Parathyroid adenoma (tissue), 2 donors: ENCODE measurements at regions not wholly inside any gene's neighbourhood (a gene's known extent, or its start where the extent isn't known, plus 50 kb on each side); places are given as distances from the start of the nearest gene placed in this dataset.

ENCODE experiments used
- H2AFZ ChIP-seq: fragments of 300-600 bp; sonication (generic); one replicate; pipeline ENCODE4 v1.7.0; 2017; ENCODE audit warnings: antibody characterized with exemption, mild to moderate bottlenecking
- H3K27ac ChIP-seq: fragments of 300-600 bp; sonication (generic); one replicate; pipeline ENCODE4 v1.7.0; 2017
- H3K27me3 ChIP-seq: fragments of 300-600 bp; sonication (generic); one replicate; pipeline ENCODE4 v1.7.0; 2017; ENCODE audit warnings: low read length; ENCODE audit not compliant: control insufficient read depth, insufficient read depth
- H3K36me3 ChIP-seq: fragments of 300-600 bp; sonication (generic); one replicate; pipeline ENCODE4 v1.7.0; 2017; ENCODE audit warnings: low read length; ENCODE audit not compliant: control insufficient read depth, insufficient read depth
- H3K4me1 ChIP-seq: fragments of 300-600 bp; sonication (generic); one replicate; pipeline ENCODE4 v1.7.0; 2017; ENCODE audit warnings: control low read depth
- H3K4me2 ChIP-seq: fragments of 300-600 bp; sonication (generic); one replicate; pipeline ENCODE4 v1.7.0; 2017; ENCODE audit warnings: low read length
- H3K4me3 ChIP-seq: fragments of 300-600 bp; sonication (generic); one replicate; pipeline ENCODE4 v1.7.0; 2017; ENCODE audit warnings: low read depth, low read length
- H3K79me2 ChIP-seq: fragments of 300-600 bp; sonication (generic); one replicate; pipeline ENCODE4 v1.7.0; 2017; ENCODE audit warnings: control low read depth
- H3K9ac ChIP-seq: fragments of 300-600 bp; sonication (generic); one replicate; pipeline ENCODE4 v1.7.0; 2017; ENCODE audit warnings: mild to moderate bottlenecking
- H3K9me3 ChIP-seq: fragments of 300-600 bp; sonication (generic); one replicate; pipeline ENCODE4 v1.7.0; 2017; ENCODE audit warnings: low read length; ENCODE audit not compliant: control insufficient read depth
- TF ChIP-seq, protein P1 (sequence below): fragments of 300-600 bp; sonication (generic); IDR thresholded peaks from one replicate; pipeline ENCODE4 v1.7.0; 2017; ENCODE audit warnings: antibody characterized with exemption, mild to moderate bottlenecking
- donor health status: primary hyperparathyroidism.

DNA sequence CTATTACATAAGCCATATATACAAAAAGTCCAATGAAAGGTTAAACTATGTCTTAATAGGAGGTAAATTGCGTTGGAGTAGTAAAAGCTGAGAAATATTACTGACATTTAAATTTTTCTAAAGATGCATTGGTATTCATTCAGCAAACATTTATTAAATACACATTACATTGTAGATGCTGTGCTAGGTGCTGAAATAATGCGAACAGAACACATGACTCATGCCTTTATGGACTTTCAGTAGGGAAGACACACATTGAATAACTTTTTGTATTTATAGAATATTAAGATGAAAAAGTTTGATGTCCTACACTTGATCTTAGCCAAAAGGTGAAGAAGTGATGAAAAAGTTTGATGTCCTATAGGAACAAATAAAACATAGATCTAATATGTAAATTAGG, 871.1 kb upstream of the SLIT2 start:
- H3K9ac ChIP-seq = no peak overlapping the region
- no peak overlapping the region for H3K4me3 ChIP-seq
- no peak overlapping the region for H2AFZ ChIP-seq
- H3K9me3 ChIP-seq = no peaks in the 10 kb centered on the region
- no peak overlapping the region for H3K27ac ChIP-seq
- H3K4me2 ChIP-seq = no peak overlapping the region
- H3K4me1 ChIP-seq = no peaks in the 10 kb centered on the region
- H3K79me2 ChIP-seq = no peaks in the 10 kb centered on the region
- no peaks in the 10 kb centered on the region for H3K27me3 ChIP-seq
- TF ChIP-seq, protein P1, sequence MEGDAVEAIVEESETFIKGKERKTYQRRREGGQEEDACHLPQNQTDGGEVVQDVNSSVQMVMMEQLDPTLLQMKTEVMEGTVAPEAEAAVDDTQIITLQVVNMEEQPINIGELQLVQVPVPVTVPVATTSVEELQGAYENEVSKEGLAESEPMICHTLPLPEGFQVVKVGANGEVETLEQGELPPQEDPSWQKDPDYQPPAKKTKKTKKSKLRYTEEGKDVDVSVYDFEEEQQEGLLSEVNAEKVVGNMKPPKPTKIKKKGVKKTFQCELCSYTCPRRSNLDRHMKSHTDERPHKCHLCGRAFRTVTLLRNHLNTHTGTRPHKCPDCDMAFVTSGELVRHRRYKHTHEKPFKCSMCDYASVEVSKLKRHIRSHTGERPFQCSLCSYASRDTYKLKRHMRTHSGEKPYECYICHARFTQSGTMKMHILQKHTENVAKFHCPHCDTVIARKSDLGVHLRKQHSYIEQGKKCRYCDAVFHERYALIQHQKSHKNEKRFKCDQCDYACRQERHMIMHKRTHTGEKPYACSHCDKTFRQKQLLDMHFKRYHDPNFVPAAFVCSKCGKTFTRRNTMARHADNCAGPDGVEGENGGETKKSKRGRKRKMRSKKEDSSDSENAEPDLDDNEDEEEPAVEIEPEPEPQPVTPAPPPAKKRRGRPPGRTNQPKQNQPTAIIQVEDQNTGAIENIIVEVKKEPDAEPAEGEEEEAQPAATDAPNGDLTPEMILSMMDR = no peak
- H3K36me3 ChIP-seq = no peaks in the 10 kb centered on the region

DNA sequence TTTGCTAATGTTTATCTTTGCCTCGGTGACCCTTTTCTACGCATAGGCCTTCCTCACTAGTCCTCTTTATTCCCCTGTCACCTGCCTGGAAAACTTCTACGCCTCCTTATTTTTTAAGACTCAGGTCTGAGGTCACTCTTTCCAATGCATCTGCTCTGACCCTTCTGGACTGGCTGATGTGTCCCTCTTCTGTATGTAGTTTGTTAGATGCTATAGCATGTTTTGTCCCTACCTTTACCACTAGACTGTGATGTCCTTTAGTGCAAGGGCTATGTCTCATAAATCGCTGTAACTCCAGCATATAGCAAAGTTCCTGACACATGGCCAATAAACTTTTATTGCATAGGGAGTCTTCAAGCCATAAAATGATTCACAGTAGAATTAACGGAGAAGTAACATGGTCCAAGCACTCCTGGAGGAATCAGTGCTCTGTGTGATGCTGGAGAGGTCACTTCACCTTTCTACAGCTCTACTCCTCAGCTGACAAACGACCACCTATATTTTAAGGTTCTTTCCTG, 872.5 kb upstream of the SLIT2 start:
- Histone ChIP-seq H2AFZ (no peak overlapping the region), H3K4me2 (no peak overlapping the region), H3K9me3 (no peaks in the 10 kb centered on the region), H3K27ac (no peak overlapping the region), H3K4me3 (no peak overlapping the region), H3K4me1 (no peaks in the 10 kb centered on the region), H3K36me3 (no peaks in the 10 kb centered on the region), H3K27me3 (no peaks in the 10 kb centered on the region), H3K9ac (no peak overlapping the region), H3K79me2 (no peaks in the 10 kb centered on the region)
- TF ChIP-seq, protein P1 = no peak

DNA sequence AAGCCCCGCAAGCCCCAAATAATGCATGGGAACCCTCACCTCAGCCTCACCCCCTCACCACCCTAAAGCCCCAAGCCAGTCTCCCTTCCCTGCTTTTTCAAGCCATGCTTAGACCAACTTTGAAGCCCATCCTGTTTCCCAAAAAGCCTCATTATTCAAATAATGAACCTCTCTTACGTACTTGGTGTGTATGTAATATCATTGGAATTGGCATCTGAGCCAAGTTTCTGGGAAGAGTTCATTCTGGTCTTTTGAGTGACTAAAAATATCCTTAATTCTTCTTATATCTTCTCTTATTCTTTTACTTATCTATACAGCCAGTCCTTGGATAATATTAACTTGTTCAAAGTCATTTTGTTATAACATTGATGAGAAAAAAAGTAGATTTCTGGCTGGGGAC, 875.8 kb upstream of the SLIT2 start:
- Histone ChIP-seq H2AFZ (no peak overlapping the region), H3K36me3 (no peaks in the 10 kb centered on the region)

DNA sequence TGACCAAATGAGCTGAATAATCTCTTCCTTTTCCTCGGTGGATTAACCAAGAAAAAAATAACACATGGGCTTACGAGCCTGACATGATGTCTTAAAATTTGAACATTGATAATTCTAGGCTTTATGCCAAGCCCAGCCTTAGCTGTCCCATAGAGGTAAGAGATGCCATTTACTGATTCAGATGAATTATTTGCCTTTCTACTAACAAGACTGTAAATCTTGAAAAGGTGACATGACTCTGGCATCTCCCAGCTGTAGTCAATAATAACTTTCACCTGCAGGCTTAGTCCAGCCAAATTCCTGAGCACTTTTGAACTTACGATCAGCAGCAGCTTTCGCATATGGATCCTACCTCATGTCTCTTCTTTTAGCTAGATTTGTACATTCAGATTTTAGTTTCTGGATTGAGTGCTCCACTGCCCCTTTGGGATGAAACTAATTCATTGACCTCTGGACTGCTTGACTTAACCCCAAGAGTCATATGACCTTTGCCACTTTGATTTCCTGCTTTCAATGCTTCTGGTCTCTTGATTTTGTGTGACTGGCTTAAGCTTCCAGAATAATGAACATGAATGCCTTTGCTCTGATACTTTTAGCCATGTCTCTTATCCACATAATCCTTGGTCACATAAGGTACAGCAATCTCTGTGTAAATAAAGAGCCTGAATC, 876.4 kb upstream of the SLIT2 start:
- H3K79me2 ChIP-seq = no peaks in the 10 kb centered on the region
- H3K4me1 ChIP-seq = no peaks in the 10 kb centered on the region
- H3K36me3 ChIP-seq = no peaks in the 10 kb centered on the region
- H3K9ac ChIP-seq = no peak overlapping the region
- H3K27me3 ChIP-seq = no peaks in the 10 kb centered on the region
- H3K4me2 ChIP-seq = no peak overlapping the region
- TF ChIP-seq, protein P1 = no peak
- no peak overlapping the region for H2AFZ ChIP-seq
- no peak overlapping the region for H3K4me3 ChIP-seq
- no peaks in the 10 kb centered on the region for H3K9me3 ChIP-seq
- H3K27ac ChIP-seq = no peak overlapping the region

More for the DNA sequence above, 875.8 kb upstream of the SLIT2 start:
- no peak overlapping the region for H3K9ac ChIP-seq
- no peaks in the 10 kb centered on the region for H3K27me3 ChIP-seq
- no peaks in the 10 kb centered on the region for H3K4me1 ChIP-seq
- no peak overlapping the region for H3K27ac ChIP-seq
- H3K4me3 ChIP-seq = no peak overlapping the region
- H3K9me3 ChIP-seq = no peaks in the 10 kb centered on the region
- no peaks in the 10 kb centered on the region for H3K79me2 ChIP-seq
- TF ChIP-seq, protein P1 = no peak
- H3K4me2 ChIP-seq = no peak overlapping the region

DNA sequence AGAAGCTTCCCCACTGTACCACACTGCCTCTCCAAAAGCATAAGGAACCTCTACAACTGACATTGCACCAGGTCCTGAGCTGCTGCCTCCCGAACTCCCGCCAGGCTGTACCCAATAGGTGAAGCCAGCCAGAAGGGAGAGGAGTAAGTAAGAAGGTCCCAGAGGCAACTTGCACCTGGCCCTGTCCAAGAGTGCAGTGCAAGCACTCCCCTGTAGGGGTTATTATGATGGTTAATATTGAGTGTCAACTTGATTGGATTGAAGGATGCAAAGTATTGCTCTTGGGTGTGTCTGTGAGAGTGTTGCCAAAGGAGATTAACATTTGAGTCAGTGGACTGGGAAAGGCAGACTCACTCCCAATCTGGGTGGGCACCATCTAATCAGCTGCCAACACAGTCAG, 879.3 kb upstream of the SLIT2 start:
- H3K9me3 ChIP-seq = no peaks in the 10 kb centered on the region
- no peak overlapping the region for H3K4me2 ChIP-seq

More for the DNA sequence above, 879.3 kb upstream of the SLIT2 start:
- TF ChIP-seq, protein P1 = no peak
- H3K27ac ChIP-seq = no peak overlapping the region
- no peaks in the 10 kb centered on the region for H3K27me3 ChIP-seq
- H3K36me3 ChIP-seq = no peaks in the 10 kb centered on the region
- H3K9ac ChIP-seq = no peak overlapping the region
- no peaks in the 10 kb centered on the region for H3K79me2 ChIP-seq
- no peak overlapping the region for H2AFZ ChIP-seq
- no peaks in the 10 kb centered on the region for H3K4me1 ChIP-seq
- no peak overlapping the region for H3K4me3 ChIP-seq
